Aorta (tissue), 5 donors: ENCODE measurements at regions not wholly inside any gene's neighbourhood (a gene's known extent, or its start where the extent isn't known, plus 50 kb on each side); places are given as distances from the start of the nearest gene placed in this dataset.
"Not testable (repeated sequence)": the region's sequence is repeated elsewhere in the genome, so short reads cannot be mapped to it uniquely, and the experiment has no call there.

Experiments
- ATAC-seq: fragments of 200-7000 bp; cut with Tn5 transposase; one replicate; pipeline ENCODE4 v1.9.1; 2022; ENCODE audit warnings: moderate library complexity; ENCODE audit not compliant: low FRiP score
- DNase-seq, 2 donors: peaks; one replicate each; pipeline ENCODE4 v3.0.0-alpha.2; 2020
- H3K27ac ChIP-seq, 2 donors: one replicate each; pipeline ENCODE4 v1.5.1; 2013; ENCODE audit warnings: low read length in 2 of 2, mild to moderate bottlenecking in 2 of 2, moderate library complexity in 2 of 2, control low read depth in 1 of 2, inconsistent platforms in 1 of 2, low read depth in 1 of 2
- H3K27me3 ChIP-seq, 2 donors: one replicate each; pipeline ENCODE4 v1.6.1; 2013; ENCODE audit warnings: control low read depth in 1 of 2, low read length in 1 of 2, mild to moderate bottlenecking in 1 of 2, moderate library complexity in 1 of 2; ENCODE audit not compliant: insufficient read depth in 2 of 2, control insufficient read depth in 1 of 2
- H3K36me3 ChIP-seq, 2 donors: one replicate each; pipeline ENCODE4 v1.6.1; 2013; ENCODE audit warnings: control low read depth in 1 of 2, low read length in 1 of 2, mild to moderate bottlenecking in 1 of 2; ENCODE audit not compliant: insufficient read depth in 2 of 2, control insufficient read depth in 1 of 2
- H3K4me1 ChIP-seq, 2 donors: one replicate each; pipeline ENCODE4 v1.6.1; 2013; ENCODE audit warnings: low read length in 2 of 2, control low read depth in 1 of 2, mild to moderate bottlenecking in 1 of 2, moderate library complexity in 1 of 2; ENCODE audit not compliant: insufficient read depth in 2 of 2, control insufficient read depth in 1 of 2
- H3K4me3 ChIP-seq, 2 donors: one replicate each; pipeline ENCODE4 v1.5.1; 2013; ENCODE audit warnings: low read length in 2 of 2, control low read depth in 1 of 2, mild to moderate bottlenecking in 1 of 2
- H3K9me3 ChIP-seq: one replicate; pipeline ENCODE4 v1.6.1; 2013; ENCODE audit warnings: mild to moderate bottlenecking, low read length; ENCODE audit not compliant: control insufficient read depth
- WGBS, 2 donors: extraction: QIAGEN DNeasy Blood & Tissue Kit; methylation state at CpG; one replicate each; pipeline ENCODE4 v1.1.7; 2013; 5-methylcytosine and 5-hydroxymethylcytosine counted together
- intact Hi-C, 2 donors: fragments of 100-400 bp; cut with DNase I; formaldehyde crosslinking; loops; one replicate each; pipeline versions ENCODE4 v1.14.2 to v1.15.0; 2022
- donor health status: healthy with polysubstance abuse.
- donor health status: Bipolar disorder and iron deficiency.
- donor health status: DM: no; HTN: no; CAD: no.
- donor health status: DM: no; HTN: no; CAD: no.
- donor health status: DM: yes; HTN: yes; CAD: no.

DNA sequence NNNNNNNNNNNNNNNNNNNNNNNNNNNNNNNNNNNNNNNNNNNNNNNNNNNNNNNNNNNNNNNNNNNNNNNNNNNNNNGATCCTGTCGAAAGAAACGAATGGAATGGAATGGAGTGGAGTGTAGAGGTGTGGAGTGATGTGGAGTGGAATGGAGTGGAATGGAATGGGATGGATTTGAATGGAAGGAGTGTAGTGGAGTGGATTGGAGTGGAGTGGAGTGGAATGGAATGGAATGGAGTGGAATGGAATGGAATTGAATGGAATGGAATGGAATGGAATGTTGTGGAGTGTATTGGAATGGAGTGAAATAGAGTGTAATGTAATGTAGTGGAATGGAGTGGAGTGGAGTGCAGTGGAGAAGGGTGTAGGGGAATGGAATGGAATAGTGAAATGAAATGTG lies 1275.4 kb upstream of the TPTE start:
- H3K27me3 ChIP-seq, H3K4me3 ChIP-seq, H3K36me3 ChIP-seq, intact Hi-C loops, DNase-seq, H3K27ac ChIP-seq, H3K9me3 ChIP-seq, H3K4me1 ChIP-seq: not testable (repeated sequence)
- ATAC-seq, result peak; percentile 64
- WGBS, 2 donors, result 43 to 46% methylated on average over 2 of the region's 2 CpGs

- peak in 1 of 2 donors; percentile 31 for DNase-seq
- H3K27me3 ChIP-seq, H3K4me3 ChIP-seq, H3K4me1 ChIP-seq, H3K9me3 ChIP-seq, intact Hi-C loops, H3K36me3 ChIP-seq, H3K27ac ChIP-seq: not testable (repeated sequence)
- 44% methylated on average over 3 of the region's 3 CpGs for WGBS, 2 donors
- ATAC-seq, result peak; percentile 88
Measured at GRCh38 chr21:9246481-9247289, 1274.7 kb upstream of the TPTE start.

DNA sequence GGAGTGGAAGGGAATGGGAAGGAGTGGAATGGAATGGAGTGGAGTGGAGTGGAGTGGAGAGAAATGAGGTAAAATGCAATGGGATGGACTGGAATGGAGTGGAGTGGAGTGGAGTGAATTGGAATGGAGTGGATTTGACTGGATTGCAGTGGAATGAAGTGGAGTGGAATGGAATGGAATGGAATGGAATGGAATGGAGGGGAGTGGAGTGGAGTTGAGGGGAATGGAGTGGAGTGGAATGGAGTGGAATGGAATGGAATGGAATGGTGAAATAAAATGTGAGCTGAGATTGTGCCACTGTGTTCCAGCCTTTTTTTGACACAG lies 1274.1 kb upstream of the TPTE start:
- H3K9me3 ChIP-seq, H3K4me1 ChIP-seq, DNase-seq, intact Hi-C loops, H3K4me3 ChIP-seq, H3K36me3 ChIP-seq, H3K27ac ChIP-seq, H3K27me3 ChIP-seq: not testable (repeated sequence)
- ATAC-seq, result peak; percentile 84

DNA sequence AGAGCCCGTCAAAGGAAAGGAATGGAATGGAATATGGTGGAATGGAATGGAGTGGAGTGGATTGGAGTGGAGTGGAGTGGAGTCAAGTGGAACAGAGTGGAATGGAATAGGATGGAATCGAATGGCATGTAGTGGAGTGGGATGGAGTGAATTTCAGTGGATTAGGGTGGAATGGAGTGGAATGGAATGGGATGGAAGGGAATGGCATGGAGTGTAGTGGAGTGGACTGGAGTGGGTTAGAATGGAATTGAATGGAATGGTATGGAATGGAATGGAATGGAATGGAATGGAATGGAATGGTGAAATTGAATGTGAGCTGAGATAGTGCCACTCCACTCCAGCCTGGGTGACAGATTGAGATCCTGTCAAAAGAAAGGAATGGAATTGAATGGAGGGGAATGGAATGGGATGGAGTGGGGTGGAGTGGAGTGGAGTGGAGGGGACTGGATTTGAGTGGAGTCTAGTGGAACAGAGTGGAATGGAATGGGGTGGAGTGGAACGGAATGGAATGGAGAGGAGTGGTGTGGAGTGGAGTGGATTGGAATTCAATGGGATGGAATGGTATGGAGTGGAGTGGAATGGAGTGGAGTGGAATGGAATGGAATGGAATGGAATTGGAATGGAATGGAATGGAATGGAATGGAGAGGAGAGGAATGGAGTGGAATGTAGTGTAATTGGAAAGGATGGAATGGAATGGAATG lies 1273.6 kb upstream of the TPTE start:
- H3K4me1 ChIP-seq, H3K36me3 ChIP-seq, H3K27me3 ChIP-seq, H3K9me3 ChIP-seq, H3K4me3 ChIP-seq, H3K27ac ChIP-seq, intact Hi-C loops: not testable (repeated sequence)
- DNase-seq (peak in 1 of 2 donors; percentile 30), ATAC-seq (peak; percentile 83)
- WGBS, 2 donors, result 54 to 55% methylated on average over 3 of the region's 3 CpGs
